GM12865 (cell line): ENCODE measurements at regions not wholly inside any gene's neighbourhood (a gene's known extent, or its start where the extent isn't known, plus 50 kb on each side); places are given as distances from the start of the nearest gene placed in this dataset.

Experiments
- DNase-seq: peaks from one replicate; pipeline ENCODE4 v3.0.0; 2010; ENCODE audit warnings: low read depth
- H3K4me3 ChIP-seq: 2 replicates; pipeline ENCODE4 v1.5.1; 2011; ENCODE audit warnings: mild to moderate bottlenecking, low read depth, low read length, control low read depth
- TF ChIP-seq, protein P1 (sequence below): IDR thresholded peaks from 2 replicates; pipeline ENCODE4 v1.5.1; 2011; ENCODE audit warnings: low read length, control low read depth, low read depth, inconsistent platforms; ENCODE audit not compliant: insufficient read depth; ENCODE audit errors: missing control alignments

- no peak overlapping the region for H3K4me3 ChIP-seq
- TF ChIP-seq, protein P1, sequence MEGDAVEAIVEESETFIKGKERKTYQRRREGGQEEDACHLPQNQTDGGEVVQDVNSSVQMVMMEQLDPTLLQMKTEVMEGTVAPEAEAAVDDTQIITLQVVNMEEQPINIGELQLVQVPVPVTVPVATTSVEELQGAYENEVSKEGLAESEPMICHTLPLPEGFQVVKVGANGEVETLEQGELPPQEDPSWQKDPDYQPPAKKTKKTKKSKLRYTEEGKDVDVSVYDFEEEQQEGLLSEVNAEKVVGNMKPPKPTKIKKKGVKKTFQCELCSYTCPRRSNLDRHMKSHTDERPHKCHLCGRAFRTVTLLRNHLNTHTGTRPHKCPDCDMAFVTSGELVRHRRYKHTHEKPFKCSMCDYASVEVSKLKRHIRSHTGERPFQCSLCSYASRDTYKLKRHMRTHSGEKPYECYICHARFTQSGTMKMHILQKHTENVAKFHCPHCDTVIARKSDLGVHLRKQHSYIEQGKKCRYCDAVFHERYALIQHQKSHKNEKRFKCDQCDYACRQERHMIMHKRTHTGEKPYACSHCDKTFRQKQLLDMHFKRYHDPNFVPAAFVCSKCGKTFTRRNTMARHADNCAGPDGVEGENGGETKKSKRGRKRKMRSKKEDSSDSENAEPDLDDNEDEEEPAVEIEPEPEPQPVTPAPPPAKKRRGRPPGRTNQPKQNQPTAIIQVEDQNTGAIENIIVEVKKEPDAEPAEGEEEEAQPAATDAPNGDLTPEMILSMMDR: no peak
Measured at GRCh38 chr2:183798535-183798934, 674.3 kb downstream of the NUP35 start.

DNA sequence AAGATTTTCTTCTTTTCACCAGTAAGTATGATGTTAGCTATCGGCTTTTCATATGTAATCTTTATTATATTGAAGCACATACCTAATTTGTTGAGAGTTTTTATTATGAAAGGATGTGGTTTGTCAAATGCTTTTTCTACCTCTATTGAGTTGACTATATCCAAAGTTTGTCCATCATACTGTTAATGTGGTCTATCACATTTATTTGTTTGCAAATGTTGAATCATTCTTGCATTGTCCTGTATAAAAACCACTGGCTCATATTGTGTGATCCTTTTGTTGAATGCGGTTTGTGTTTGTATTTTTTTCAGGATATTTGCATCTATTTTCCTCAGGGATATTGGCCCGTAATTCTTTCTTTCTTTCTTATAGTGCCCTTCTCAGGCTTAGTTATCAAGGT, 675.5 kb downstream of the NUP35 start:
- DNase-seq: no peak
- TF ChIP-seq, protein P1: no peak
- no peak overlapping the region for H3K4me3 ChIP-seq

More at GRCh38 chr2:183798535-183798934, 674.3 kb downstream of the NUP35 start:
- no peak for DNase-seq

GRCh38 chr2:183803596-183803995, 679.4 kb downstream of the NUP35 start:
- TF ChIP-seq, protein P1: no peak
- DNase-seq: no peak
- no peak overlapping the region for H3K4me3 ChIP-seq

- no peak overlapping the region for H3K4me3 ChIP-seq
- no peak for DNase-seq
Measured at GRCh38 chr2:183807870-183808269, 683.6 kb downstream of the NUP35 start.

GRCh38 chr2:183809404-183809803, 685.2 kb downstream of the NUP35 start:
- no peak overlapping the region for H3K4me3 ChIP-seq
- no peak for DNase-seq
- TF ChIP-seq, protein P1: no peak

More at GRCh38 chr2:183807870-183808269, 683.6 kb downstream of the NUP35 start:
- TF ChIP-seq, protein P1: no peak

DNA sequence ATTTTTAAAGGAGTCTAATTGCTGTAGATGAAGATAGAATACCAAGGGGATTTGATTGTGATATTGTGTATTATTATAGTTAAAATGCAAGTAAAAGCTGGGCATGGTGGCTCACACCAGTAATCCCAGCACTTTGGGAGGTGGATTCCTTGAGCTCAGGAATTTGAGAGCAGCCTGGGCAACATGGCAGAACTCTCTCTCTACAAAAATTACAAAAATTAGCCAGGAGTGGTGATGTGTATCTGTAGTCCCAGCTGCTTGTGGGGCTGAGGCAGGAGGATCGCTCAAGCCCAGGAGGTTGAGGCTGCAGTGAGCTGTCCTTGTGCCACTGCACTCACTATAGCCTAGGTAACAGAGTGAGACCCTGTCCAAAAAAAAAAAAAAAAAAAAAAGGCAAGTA, 687.0 kb downstream of the NUP35 start:
- no peak overlapping the region for H3K4me3 ChIP-seq
- no peak for DNase-seq
- TF ChIP-seq, protein P1: no peak

DNA sequence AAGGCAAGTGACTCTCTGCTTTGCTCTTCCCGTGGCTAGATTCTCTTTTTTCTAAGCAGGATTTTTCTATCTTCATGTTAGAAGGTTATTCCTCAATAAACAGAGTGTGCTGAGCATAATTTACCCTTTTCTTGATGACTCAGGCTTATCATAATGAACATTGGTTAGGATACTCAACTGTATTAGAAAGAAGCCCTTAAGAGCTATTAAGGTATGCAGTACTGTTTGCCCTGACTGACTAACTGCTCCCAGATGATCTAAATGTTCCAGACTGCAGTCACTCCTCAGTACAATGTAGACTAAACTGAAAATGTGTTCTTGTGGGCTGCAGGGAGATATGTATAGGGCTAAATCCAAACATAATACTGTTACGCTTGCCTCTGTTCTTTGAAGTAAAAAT, 687.8 kb downstream of the NUP35 start:
- no peak overlapping the region for H3K4me3 ChIP-seq
- DNase-seq: no peak
- TF ChIP-seq, protein P1: no peak
